HCT116 (cell line): ENCODE measurements at regions not wholly inside any gene's neighbourhood (a gene's known extent, or its start where the extent isn't known, plus 50 kb on each side); places are given as distances from the start of the nearest gene placed in this dataset.

ENCODE experiments used
- ATAC-seq: fragments of 200-7000 bp; cut with Tn5 transposase; 2 replicates; pipeline ENCODE4 v1.9.1; 2020; ENCODE audit warnings: mild to moderate bottlenecking, moderate library complexity
- BruUV-seq: library from RNA; stranded (reverse); fragments of 400-500 nt; replicated peaks from 2 replicates; lab custom pipeline; 2021; lab: Mats Ljungman, UMichigan
- CTCF ChIA-PET: fragments of 300-600 bp; sonication (Branson Sonifier 250); formaldehyde crosslinking; loops from one replicate; lab custom pipeline; 2021; ENCODE audit warnings: antibody characterized with exemption; lab: Charles Lee
- POLR2A ChIA-PET: fragments of 300-600, 350-600 bp; sonication (Branson Sonifier 250); formaldehyde crosslinking; loops from one replicate; lab custom pipeline; 2021; ENCODE audit warnings: antibody characterized with exemption; lab: Charles Lee
- RAD21 ChIA-PET, 2 experiments: fragments of 300-600 bp; sonication (Branson Sonifier 250); formaldehyde crosslinking; loops; one replicate each; lab custom pipeline; 2023; ENCODE audit warnings: low total read pairs in 2 of 2; ENCODE audit not compliant: uncharacterized antibody in 2 of 2, unreplicated experiment in 2 of 2, low non-redundant PET in 1 of 2; lab: Charles Lee
- DNase-seq: peaks from one replicate; pipeline ENCODE4 v3.0.0-alpha.2; 2010; ENCODE audit warnings: low read depth, low spot score
- H2AFZ ChIP-seq: fragments of 200-600 bp; shearing (Covaris generic), sonication (generic); 2 replicates; pipeline ENCODE4 v1.6.1; 2017; ENCODE audit warnings: low read depth, mixed run types, mixed read lengths, antibody characterized with exemption, low read length; ENCODE audit not compliant: poor library complexity, severe bottlenecking
- H3K27ac ChIP-seq: 2 replicates; pipeline ENCODE4 v1.5.1; 2012; ENCODE audit warnings: low read depth, low read length
- H3K27me3 ChIP-seq: fragments of 200-600 bp; sonication (generic); 2 replicates; pipeline ENCODE4 v1.6.1; 2016; ENCODE audit warnings: mixed run types, low read length, mixed read lengths; ENCODE audit not compliant: insufficient read depth
- H3K36me3 ChIP-seq, 2 experiments: fragments of 200-500 bp in 1 of 2; fragments of 200-600 bp in 1 of 2; sonication (Bioruptor generic) in 1 of 2; sonication (generic) in 1 of 2; 2 replicates each; pipeline versions ENCODE4 v1.5.1 to v1.6.1; 2014 to 2016; ENCODE audit warnings: low read length in 2 of 2, inconsistent platforms in 1 of 2, mixed read lengths in 1 of 2, mixed run types in 1 of 2; ENCODE audit not compliant: insufficient read depth in 2 of 2, control insufficient read depth in 1 of 2
- H3K4me1 ChIP-seq, 2 experiments: fragments of 200-600 bp in 1 of 2; sonication (generic) in 1 of 2; 2 replicates each; pipeline versions ENCODE4 v1.5.1 to v1.6.1; 2012 to 2017; ENCODE audit warnings: low read length in 2 of 2, inconsistent platforms in 1 of 2, mild to moderate bottlenecking in 1 of 2, mixed read lengths in 1 of 2, mixed run types in 1 of 2, moderate library complexity in 1 of 2; ENCODE audit not compliant: insufficient read depth in 2 of 2, control insufficient read depth in 1 of 2
- H3K4me2 ChIP-seq: fragments of 200-600 bp; sonication (generic); 2 replicates; pipeline ENCODE4 v1.6.1; 2017; ENCODE audit warnings: mixed run types, low read length, mixed read lengths
- H3K4me3 ChIP-seq, 2 experiments: fragments of 200-600 bp in 1 of 2; sonication (generic) in 1 of 2; replicated peaks in 1 of 2; 2 replicates each; pipeline ENCODE4 v1.5.1; 2011 to 2016; ENCODE audit warnings: low read length in 2 of 2, control low read depth in 1 of 2, low read depth in 1 of 2, mild to moderate bottlenecking in 1 of 2, mixed read lengths in 1 of 2, mixed run types in 1 of 2
- H3K79me2 ChIP-seq: fragments of 200-600 bp; sonication (generic); 2 replicates; pipeline ENCODE4 v1.6.1; 2017; ENCODE audit warnings: mild to moderate bottlenecking, mixed run types, low read length, moderate library complexity, mixed read lengths; ENCODE audit not compliant: insufficient read depth
- H3K9ac ChIP-seq: fragments of 200-600 bp; sonication (generic); 2 replicates; pipeline ENCODE4 v1.6.1; 2016; ENCODE audit warnings: low read length, mixed read lengths
- H3K9me2 ChIP-seq: fragments of 200-600 bp; sonication (generic), shearing (Covaris generic); 2 replicates; pipeline ENCODE4 v1.6.1; 2017; ENCODE audit warnings: mixed run types, mild to moderate bottlenecking, moderate library complexity; ENCODE audit not compliant: insufficient read depth
- H3K9me3 ChIP-seq, 2 experiments: fragments of 200-500 bp in 1 of 2; fragments of 200-600 bp in 1 of 2; sonication (Bioruptor generic) in 1 of 2; sonication (generic) in 1 of 2; 2 replicates each; pipeline ENCODE4 v1.6.1; 2014 to 2017; ENCODE audit warnings: low read length in 2 of 2, mixed read lengths in 2 of 2, inconsistent platforms in 1 of 2, low read depth in 1 of 2, mild to moderate bottlenecking in 1 of 2, mixed run types in 1 of 2, moderate library complexity in 1 of 2; ENCODE audit not compliant: control insufficient read depth in 1 of 2, insufficient read depth in 1 of 2
- H4K20me1 ChIP-seq: fragments of 200-600 bp; sonication (generic), shearing (Covaris generic); 2 replicates; pipeline ENCODE4 v1.6.1; 2017; ENCODE audit warnings: mixed run types, mild to moderate bottlenecking, moderate library complexity; ENCODE audit not compliant: insufficient read depth
- CEBPB ChIP-seq: IDR thresholded peaks from 2 replicates; pipeline ENCODE4 v1.6.1; 2012; ENCODE audit warnings: low read depth
- ELF1 ChIP-seq: IDR thresholded peaks from 2 replicates; pipeline ENCODE4 v1.6.1; 2012; ENCODE audit warnings: low read depth, borderline replicate concordance
- EZH2phosphoT487 ChIP-seq: fragments of 200-600 bp; IDR thresholded peaks from 2 replicates; pipeline ENCODE4 v1.6.1; 2018; ENCODE audit warnings: antibody characterized with exemption, borderline replicate concordance
- JUND ChIP-seq: IDR thresholded peaks from 2 replicates; pipeline ENCODE4 v1.6.1; 2012
- POLR2A ChIP-seq: IDR thresholded peaks from 2 replicates; pipeline ENCODE4 v1.7.0; 2011; ENCODE audit warnings: borderline replicate concordance; ENCODE audit not compliant: insufficient read depth, insufficient read length; ENCODE audit errors: extremely low read depth
- SP1 ChIP-seq: IDR thresholded peaks from 2 replicates; pipeline ENCODE4 v1.6.1; 2012; ENCODE audit warnings: low read depth
- SRF ChIP-seq: IDR thresholded peaks from 2 replicates; pipeline ENCODE4 v1.6.1; 2012; ENCODE audit warnings: low read depth
- YY1 ChIP-seq: IDR thresholded peaks from 2 replicates; pipeline ENCODE4 v1.6.1; 2011; ENCODE audit warnings: low read length, low read depth, moderate library complexity, mild to moderate bottlenecking; ENCODE audit not compliant: insufficient replicate concordance; ENCODE audit errors: extremely low read depth
- ZFX ChIP-seq: fragments of 450-650 bp; IDR thresholded peaks from 2 replicates; pipeline ENCODE4 v1.6.1; 2017
- intact Hi-C: fragments of 100-400 bp; cut with micrococcal nuclease; formaldehyde crosslinking; loops from 2 replicates; pipeline ENCODE4 v1.10.0; 2022
- TF ChIP-seq, protein P1 (sequence below): IDR thresholded peaks from 2 replicates; pipeline ENCODE4 v1.6.1; 2011; ENCODE audit warnings: mild to moderate bottlenecking, low read length, moderate library complexity; ENCODE audit not compliant: insufficient replicate concordance; ENCODE audit errors: extremely low read depth
- TF ChIP-seq, protein P2 (sequence below): IDR thresholded peaks from 2 replicates; pipeline ENCODE4 v1.6.1; 2012

DNA sequence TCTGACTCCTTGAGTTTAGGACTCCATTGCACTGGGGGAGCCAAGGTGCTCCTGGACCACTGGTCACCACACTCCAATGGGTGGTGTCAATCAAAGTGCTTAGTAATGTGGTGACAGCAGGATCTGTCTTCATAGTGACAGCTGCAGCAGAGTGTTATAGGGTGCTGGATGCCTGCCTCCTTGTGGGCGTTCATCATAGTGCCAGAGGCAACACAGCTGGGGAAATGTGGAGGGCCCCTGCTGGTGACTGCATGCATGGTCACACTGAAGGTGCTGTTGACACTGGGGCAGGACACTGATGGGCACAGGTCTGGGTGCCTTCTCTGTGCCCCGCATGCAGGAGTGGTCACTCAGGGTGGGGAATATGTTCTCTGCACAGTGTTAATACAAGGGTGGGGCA lies 177.5 kb upstream of the CDH8 start:
- Histone ChIP-seq H3K9ac (no peak overlapping the region), H3K79me2 (no peaks in the 10 kb centered on the region), H4K20me1 (no peaks in the 10 kb centered on the region), H3K9me3 (peaks cover 8 to 13% of the 10 kb centered on the region in 2 experiments; a peak in 2 of 4 replicates), H3K27ac (no peak overlapping the region), H3K4me1 (no peaks in the 10 kb centered on the region), H2AFZ (no peak overlapping the region), H3K36me3 (no peaks in the 10 kb centered on the region), H3K27me3 (no peaks in the 10 kb centered on the region), H3K4me3 (no peak overlapping the region), H3K9me2 (no peaks in the 10 kb centered on the region), H3K4me2 (no peak overlapping the region)
- ChIA-PET POLR2A (no interaction called here), CTCF (no interaction called here), RAD21 (no interaction called here)
- no TSS peak for BruUV-seq
- TF ChIP-seq SRF (no peak), CEBPB (no peak), ELF1 (no peak), ZFX (no peak), SP1 (no peak), JUND (no peak), POLR2A (no peak), YY1 (no peak)
- TF ChIP-seq, protein P1, sequence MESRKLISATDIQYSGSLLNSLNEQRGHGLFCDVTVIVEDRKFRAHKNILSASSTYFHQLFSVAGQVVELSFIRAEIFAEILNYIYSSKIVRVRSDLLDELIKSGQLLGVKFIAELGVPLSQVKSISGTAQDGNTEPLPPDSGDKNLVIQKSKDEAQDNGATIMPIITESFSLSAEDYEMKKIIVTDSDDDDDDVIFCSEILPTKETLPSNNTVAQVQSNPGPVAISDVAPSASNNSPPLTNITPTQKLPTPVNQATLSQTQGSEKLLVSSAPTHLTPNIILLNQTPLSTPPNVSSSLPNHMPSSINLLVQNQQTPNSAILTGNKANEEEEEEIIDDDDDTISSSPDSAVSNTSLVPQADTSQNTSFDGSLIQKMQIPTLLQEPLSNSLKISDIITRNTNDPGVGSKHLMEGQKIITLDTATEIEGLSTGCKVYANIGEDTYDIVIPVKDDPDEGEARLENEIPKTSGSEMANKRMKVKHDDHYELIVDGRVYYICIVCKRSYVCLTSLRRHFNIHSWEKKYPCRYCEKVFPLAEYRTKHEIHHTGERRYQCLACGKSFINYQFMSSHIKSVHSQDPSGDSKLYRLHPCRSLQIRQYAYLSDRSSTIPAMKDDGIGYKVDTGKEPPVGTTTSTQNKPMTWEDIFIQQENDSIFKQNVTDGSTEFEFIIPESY, result no peak
- TF ChIP-seq, protein P2, sequence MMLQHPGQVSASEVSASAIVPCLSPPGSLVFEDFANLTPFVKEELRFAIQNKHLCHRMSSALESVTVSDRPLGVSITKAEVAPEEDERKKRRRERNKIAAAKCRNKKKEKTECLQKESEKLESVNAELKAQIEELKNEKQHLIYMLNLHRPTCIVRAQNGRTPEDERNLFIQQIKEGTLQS, result no peak
- intact Hi-C loops, result no loop called here
- DNase-seq (no peak), ATAC-seq (no peak)

DNA sequence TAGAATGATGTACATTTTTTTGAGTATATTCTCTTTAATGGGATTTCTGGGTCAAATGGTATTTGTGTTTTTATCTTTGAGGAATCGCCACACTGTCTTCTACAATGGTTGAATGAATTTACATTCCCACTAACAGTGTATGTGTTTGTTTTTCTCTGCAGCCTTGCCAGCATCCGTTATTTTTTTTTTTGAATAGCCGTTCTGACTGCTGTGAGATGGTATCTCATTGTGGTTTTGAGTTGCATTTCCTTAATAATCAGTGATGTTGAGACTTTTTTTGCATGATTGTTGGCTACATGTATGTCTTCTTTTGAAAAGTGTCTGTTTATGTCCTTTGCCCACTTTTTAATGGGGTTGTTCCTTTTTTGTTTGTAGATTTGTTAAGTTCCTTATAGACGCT lies 172.7 kb upstream of the CDH8 start:
- Histone ChIP-seq H3K79me2 (no peaks in the 10 kb centered on the region), H2AFZ (no peak overlapping the region), H4K20me1 (no peaks in the 10 kb centered on the region), H3K27me3 (no peaks in the 10 kb centered on the region), H3K4me3 (no peak overlapping the region), H3K9me2 (no peaks in the 10 kb centered on the region), H3K4me1 (no peaks in the 10 kb centered on the region), H3K36me3 (no peaks in the 10 kb centered on the region), H3K9me3 (peaks cover 0 to 15% of the 10 kb centered on the region in 2 experiments; a peak in 2 of 4 replicates), H3K9ac (no peak overlapping the region), H3K27ac (no peak overlapping the region), H3K4me2 (no peak overlapping the region)
- ATAC-seq, result no peak
- ChIA-PET POLR2A (no interaction called here), RAD21 (no interaction called here), CTCF (no interaction called here)
- intact Hi-C loops, result no loop called here
- TF ChIP-seq EZH2phosphoT487, result no peak
- BruUV-seq, result no TSS peak
- no peak for DNase-seq
